HCT116 (cell line): ENCODE measurements at regions not wholly inside any gene's neighbourhood (a gene's known extent, or its start where the extent isn't known, plus 50 kb on each side); places are given as distances from the start of the nearest gene placed in this dataset.

ENCODE experiments used
- ATAC-seq: fragments of 200-7000 bp; cut with Tn5 transposase; 2 replicates; pipeline ENCODE4 v1.9.1; 2020; ENCODE audit warnings: mild to moderate bottlenecking, moderate library complexity
- BruUV-seq: library from RNA; stranded (reverse); fragments of 400-500 nt; replicated peaks from 2 replicates; lab custom pipeline; 2021; lab: Mats Ljungman, UMichigan
- CTCF ChIA-PET: fragments of 300-600 bp; sonication (Branson Sonifier 250); formaldehyde crosslinking; loops from one replicate; lab custom pipeline; 2021; ENCODE audit warnings: antibody characterized with exemption; lab: Charles Lee
- POLR2A ChIA-PET: fragments of 300-600, 350-600 bp; sonication (Branson Sonifier 250); formaldehyde crosslinking; loops from one replicate; lab custom pipeline; 2021; ENCODE audit warnings: antibody characterized with exemption; lab: Charles Lee
- RAD21 ChIA-PET, 2 experiments: fragments of 300-600 bp; sonication (Branson Sonifier 250); formaldehyde crosslinking; loops; one replicate each; lab custom pipeline; 2023; ENCODE audit warnings: low total read pairs in 2 of 2; ENCODE audit not compliant: uncharacterized antibody in 2 of 2, unreplicated experiment in 2 of 2, low non-redundant PET in 1 of 2; lab: Charles Lee
- DNase-seq: peaks from one replicate; pipeline ENCODE4 v3.0.0-alpha.2; 2010; ENCODE audit warnings: low read depth, low spot score
- H2AFZ ChIP-seq: fragments of 200-600 bp; shearing (Covaris generic), sonication (generic); 2 replicates; pipeline ENCODE4 v1.6.1; 2017; ENCODE audit warnings: low read depth, mixed run types, mixed read lengths, antibody characterized with exemption, low read length; ENCODE audit not compliant: poor library complexity, severe bottlenecking
- H3K27ac ChIP-seq: 2 replicates; pipeline ENCODE4 v1.5.1; 2012; ENCODE audit warnings: low read depth, low read length
- H3K27me3 ChIP-seq: fragments of 200-600 bp; sonication (generic); 2 replicates; pipeline ENCODE4 v1.6.1; 2016; ENCODE audit warnings: mixed run types, low read length, mixed read lengths; ENCODE audit not compliant: insufficient read depth
- H3K36me3 ChIP-seq, 2 experiments: fragments of 200-500 bp in 1 of 2; fragments of 200-600 bp in 1 of 2; sonication (Bioruptor generic) in 1 of 2; sonication (generic) in 1 of 2; 2 replicates each; pipeline versions ENCODE4 v1.5.1 to v1.6.1; 2014 to 2016; ENCODE audit warnings: low read length in 2 of 2, inconsistent platforms in 1 of 2, mixed read lengths in 1 of 2, mixed run types in 1 of 2; ENCODE audit not compliant: insufficient read depth in 2 of 2, control insufficient read depth in 1 of 2
- H3K4me1 ChIP-seq, 2 experiments: fragments of 200-600 bp in 1 of 2; sonication (generic) in 1 of 2; 2 replicates each; pipeline versions ENCODE4 v1.5.1 to v1.6.1; 2012 to 2017; ENCODE audit warnings: low read length in 2 of 2, inconsistent platforms in 1 of 2, mild to moderate bottlenecking in 1 of 2, mixed read lengths in 1 of 2, mixed run types in 1 of 2, moderate library complexity in 1 of 2; ENCODE audit not compliant: insufficient read depth in 2 of 2, control insufficient read depth in 1 of 2
- H3K4me2 ChIP-seq: fragments of 200-600 bp; sonication (generic); 2 replicates; pipeline ENCODE4 v1.6.1; 2017; ENCODE audit warnings: mixed run types, low read length, mixed read lengths
- H3K4me3 ChIP-seq, 2 experiments: fragments of 200-600 bp in 1 of 2; sonication (generic) in 1 of 2; replicated peaks in 1 of 2; 2 replicates each; pipeline ENCODE4 v1.5.1; 2011 to 2016; ENCODE audit warnings: low read length in 2 of 2, control low read depth in 1 of 2, low read depth in 1 of 2, mild to moderate bottlenecking in 1 of 2, mixed read lengths in 1 of 2, mixed run types in 1 of 2
- H3K79me2 ChIP-seq: fragments of 200-600 bp; sonication (generic); 2 replicates; pipeline ENCODE4 v1.6.1; 2017; ENCODE audit warnings: mild to moderate bottlenecking, mixed run types, low read length, moderate library complexity, mixed read lengths; ENCODE audit not compliant: insufficient read depth
- H3K9ac ChIP-seq: fragments of 200-600 bp; sonication (generic); 2 replicates; pipeline ENCODE4 v1.6.1; 2016; ENCODE audit warnings: low read length, mixed read lengths
- H3K9me2 ChIP-seq: fragments of 200-600 bp; sonication (generic), shearing (Covaris generic); 2 replicates; pipeline ENCODE4 v1.6.1; 2017; ENCODE audit warnings: mixed run types, mild to moderate bottlenecking, moderate library complexity; ENCODE audit not compliant: insufficient read depth
- H3K9me3 ChIP-seq, 2 experiments: fragments of 200-500 bp in 1 of 2; fragments of 200-600 bp in 1 of 2; sonication (Bioruptor generic) in 1 of 2; sonication (generic) in 1 of 2; 2 replicates each; pipeline ENCODE4 v1.6.1; 2014 to 2017; ENCODE audit warnings: low read length in 2 of 2, mixed read lengths in 2 of 2, inconsistent platforms in 1 of 2, low read depth in 1 of 2, mild to moderate bottlenecking in 1 of 2, mixed run types in 1 of 2, moderate library complexity in 1 of 2; ENCODE audit not compliant: control insufficient read depth in 1 of 2, insufficient read depth in 1 of 2
- H4K20me1 ChIP-seq: fragments of 200-600 bp; sonication (generic), shearing (Covaris generic); 2 replicates; pipeline ENCODE4 v1.6.1; 2017; ENCODE audit warnings: mixed run types, mild to moderate bottlenecking, moderate library complexity; ENCODE audit not compliant: insufficient read depth
- CBX3 ChIP-seq: IDR thresholded peaks from 2 replicates; pipeline ENCODE4 v1.6.1; 2012; ENCODE audit warnings: low read depth
- CEBPB ChIP-seq: IDR thresholded peaks from 2 replicates; pipeline ENCODE4 v1.6.1; 2012; ENCODE audit warnings: low read depth
- CTCF ChIP-seq, 3 experiments: fragments of 200-600 bp in 1 of 3; sonication (generic) in 1 of 3; IDR thresholded peaks in 2 of 3; conservative IDR thresholded peaks in 1 of 3; 2 replicates each; pipeline ENCODE4 v1.5.1; 2012 to 2017; ENCODE audit warnings: low read depth in 2 of 3, low read length in 2 of 3, antibody characterized with exemption in 1 of 3, borderline replicate concordance in 1 of 3, control low read depth in 1 of 3, mild to moderate bottlenecking in 1 of 3, mixed read lengths in 1 of 3, mixed run types in 1 of 3, moderate library complexity in 1 of 3; ENCODE audit not compliant: insufficient read depth in 1 of 3
- EGR1 ChIP-seq: IDR thresholded peaks from 2 replicates; pipeline ENCODE4 v1.6.1; 2012; ENCODE audit warnings: low read depth
- ELF1 ChIP-seq: IDR thresholded peaks from 2 replicates; pipeline ENCODE4 v1.6.1; 2012; ENCODE audit warnings: low read depth, borderline replicate concordance
- EZH2 ChIP-seq: fragments of 200-600 bp; sonication (generic); IDR thresholded peaks from 2 replicates; pipeline ENCODE4 v1.6.1; 2017; ENCODE audit warnings: antibody characterized with exemption, mixed run types
- EZH2phosphoT487 ChIP-seq: fragments of 200-600 bp; IDR thresholded peaks from 2 replicates; pipeline ENCODE4 v1.6.1; 2018; ENCODE audit warnings: antibody characterized with exemption, borderline replicate concordance
- FOSL1 ChIP-seq: IDR thresholded peaks from 2 replicates; pipeline ENCODE4 v1.6.1; 2012; ENCODE audit warnings: low read depth
- JUND ChIP-seq: IDR thresholded peaks from 2 replicates; pipeline ENCODE4 v1.6.1; 2012
- MAX ChIP-seq: IDR thresholded peaks from 2 replicates; pipeline ENCODE4 v1.6.1; 2012
- POLR2A ChIP-seq: IDR thresholded peaks from 2 replicates; pipeline ENCODE4 v1.7.0; 2011; ENCODE audit warnings: borderline replicate concordance; ENCODE audit not compliant: insufficient read depth, insufficient read length; ENCODE audit errors: extremely low read depth
- POLR2AphosphoS5 ChIP-seq: IDR thresholded peaks from 2 replicates; pipeline ENCODE4 v1.6.1; 2011; ENCODE audit warnings: mild to moderate bottlenecking, low read depth, low read length, moderate library complexity
- RAD21 ChIP-seq: IDR thresholded peaks from 2 replicates; pipeline ENCODE4 v1.6.1; 2012; ENCODE audit warnings: low read depth, mild to moderate bottlenecking
- REST ChIP-seq: IDR thresholded peaks from 2 replicates; pipeline ENCODE4 v1.6.1; 2012; ENCODE audit warnings: low read depth
- SRF ChIP-seq: IDR thresholded peaks from 2 replicates; pipeline ENCODE4 v1.6.1; 2012; ENCODE audit warnings: low read depth
- TCF7L2 ChIP-seq: IDR thresholded peaks from 2 replicates; pipeline ENCODE4 v1.7.0; 2011; ENCODE audit warnings: borderline replicate concordance, inconsistent platforms; ENCODE audit not compliant: insufficient read depth, insufficient read length; ENCODE audit errors: extremely low read depth
- YY1 ChIP-seq: IDR thresholded peaks from 2 replicates; pipeline ENCODE4 v1.6.1; 2011; ENCODE audit warnings: low read length, low read depth, moderate library complexity, mild to moderate bottlenecking; ENCODE audit not compliant: insufficient replicate concordance; ENCODE audit errors: extremely low read depth
- ZFX ChIP-seq: fragments of 450-650 bp; IDR thresholded peaks from 2 replicates; pipeline ENCODE4 v1.6.1; 2017
- ZNF274 ChIP-seq: fragments of 200-500 bp; sonication (Bioruptor generic); IDR thresholded peaks from 2 replicates; pipeline ENCODE4 v1.6.1; 2014; ENCODE audit warnings: mild to moderate bottlenecking, low read depth, low read length, inconsistent platforms
- intact Hi-C: fragments of 100-400 bp; cut with micrococcal nuclease; formaldehyde crosslinking; loops from 2 replicates; pipeline ENCODE4 v1.10.0; 2022

GRCh38 chr2:52629531-52629930 lies 1138.1 kb upstream of the CHAC2 start:
- Histone ChIP-seq H3K9ac (no peak overlapping the region), H2AFZ (no peak overlapping the region), H3K27me3 (no peaks in the 10 kb centered on the region), H3K36me3 (no peaks in the 10 kb centered on the region), H3K79me2 (no peaks in the 10 kb centered on the region), H3K9me3 (no peaks in the 10 kb centered on the region)
- RAD21 ChIA-PET = no interaction called here
- no TSS peak for BruUV-seq
- intact Hi-C loops = no loop called here
- no peak for DNase-seq
- no peak for ATAC-seq
- TF ChIP-seq ZFX (no peak), EGR1 (no peak), ZNF274 (no peak), RAD21 (no peak), ELF1 (no peak), JUND (no peak), SRF (no peak), TCF7L2 (no peak), MAX (no peak), CBX3 (no peak), CTCF (IDR thresholded peaks at IDR 0.05 in 2 of 3, conservative IDR thresholded peaks at IDR 0.05 in 1 of 3; ENCODE audit: borderline replicate concordance in 1 of 3, insufficient read depth in 1 of 3, low read depth in 2 of 3, low read length in 2 of 3) (no peak), POLR2A (no peak), FOSL1 (no peak), REST (no peak), EZH2 (no peak), EZH2phosphoT487 (no peak), CEBPB (no peak), POLR2AphosphoS5 (no peak), YY1 (no peak)
- TF ChIP-seq, all 23 proteins: peak for 0
- H3K27ac ChIP-seq = no peak overlapping the region
- ChIA-PET CTCF (no interaction called here), POLR2A (no interaction called here)
- H3K9me2 ChIP-seq = no peaks in the 10 kb centered on the region
- H3K4me3 ChIP-seq = no peak overlapping the region
- no peaks in the 10 kb centered on the region for H3K4me1 ChIP-seq
- no peak overlapping the region for H3K4me2 ChIP-seq
- H4K20me1 ChIP-seq = no peaks in the 10 kb centered on the region
